ENCODE measurements at regions not wholly inside any gene's neighbourhood (a gene's known extent, or its start where the extent isn't known, plus 50 kb on each side); places are given as distances from the start of the nearest gene placed in this dataset.

GRCh38 chr15:23897091-23897490 is 210.0 kb upstream of the NDN start:
- TF ChIP-seq GATA3 (IDR thresholded peaks at IDR 0.05; ENCODE audit: low read depth, low read length) (no peak), GATA2 (IDR thresholded peaks at IDR 0.05; ENCODE audit: low read depth, low read length) (no peak)

All from SH-SY5Y (cell line).